ENCODE measurements at regions not wholly inside any gene's neighbourhood (a gene's known extent, or its start where the extent isn't known, plus 50 kb on each side); places are given as distances from the start of the nearest gene placed in this dataset.

GRCh38 chr15:93223803-93224202 is 134.8 kb upstream of the RGMA start:
- no peaks in the 10 kb centered on the region for H3K9me3 ChIP-seq (ENCODE audit: control insufficient read depth, low read length)
- peaks cover 4% of the 10 kb centered on the region for H3K4me1 Mint-ChIP-seq
- H3K4me3 ChIP-seq (ENCODE audit: low read length), result no peak overlapping the region
- no peaks in the 10 kb centered on the region for H3K27me3 Mint-ChIP-seq (ENCODE audit: insufficient read depth)
- TF ChIP-seq CTCF (conservative IDR thresholded peaks at IDR 0.05), result no peak
- H3K4me3 Mint-ChIP-seq, result no peak overlapping the region
- WGBS, 2 experiments (ENCODE audit: insufficient coverage in 1 of 2, insufficient read length in 1 of 2), result 87 to 100% methylated on average over 3 to 7 of the region's 7 CpGs
- H3K36me3 Mint-ChIP-seq (ENCODE audit: low read depth), result peaks cover 49% of the 10 kb centered on the region
- H3K27ac Mint-ChIP-seq, result no peak overlapping the region
- H3K36me3 ChIP-seq (ENCODE audit: control insufficient read depth, insufficient read depth, low read length), result peaks cover 48% of the 10 kb centered on the region
- H3K27me3 ChIP-seq (ENCODE audit: control insufficient read depth, insufficient read depth, low read length, poor library complexity, severe bottlenecking), result no peaks in the 10 kb centered on the region
- no peak overlapping the region for H3K9ac ChIP-seq (ENCODE audit: extremely low read depth, low read length, poor library complexity, severe bottlenecking)
- no peaks in the 10 kb centered on the region for H3K4me1 ChIP-seq (ENCODE audit: control insufficient read depth, insufficient read depth, low read length)
- peaks cover 11% of the 10 kb centered on the region for H3K9me3 Mint-ChIP-seq
- DNase-seq, result no peak
- no peak overlapping the region for H3K27ac ChIP-seq (ENCODE audit: low read depth, low read length)

GRCh38 chr15:93221759-93222158 is 132.7 kb upstream of the RGMA start:
- Histone ChIP-seq H3K36me3 (ENCODE audit: control insufficient read depth, insufficient read depth, low read length) (peaks cover 52% of the 10 kb centered on the region), H3K9me3 (ENCODE audit: control insufficient read depth, low read length) (no peaks in the 10 kb centered on the region), H3K27me3 (ENCODE audit: control insufficient read depth, insufficient read depth, low read length, poor library complexity, severe bottlenecking) (no peaks in the 10 kb centered on the region), H3K27ac (ENCODE audit: low read depth, low read length) (no peak overlapping the region), H3K4me1 (ENCODE audit: control insufficient read depth, insufficient read depth, low read length) (no peaks in the 10 kb centered on the region), H3K9ac (ENCODE audit: extremely low read depth, low read length, poor library complexity, severe bottlenecking) (no peak overlapping the region), H3K4me3 (ENCODE audit: low read length) (no peak overlapping the region)
- H3K27me3 Mint-ChIP-seq (ENCODE audit: insufficient read depth), result no peaks in the 10 kb centered on the region
- DNase-seq, result no peak
- 80 to 83% methylated on average over 3 to 4 of the region's 4 CpGs for WGBS, 2 experiments (ENCODE audit: insufficient coverage in 1 of 2, insufficient read length in 1 of 2)
- no peak overlapping the region for H3K27ac Mint-ChIP-seq
- H3K4me1 Mint-ChIP-seq, result peaks cover 4% of the 10 kb centered on the region
- no peak overlapping the region for H3K4me3 Mint-ChIP-seq
- H3K36me3 Mint-ChIP-seq (ENCODE audit: low read depth), result peaks cover 45% of the 10 kb centered on the region
- peaks cover 4% of the 10 kb centered on the region for H3K9me3 Mint-ChIP-seq
- peak; percentile 69 for TF ChIP-seq CTCF (conservative IDR thresholded peaks at IDR 0.05)

GRCh38 chr15:93219859-93220420 is 130.9 kb upstream of the RGMA start:
- H3K36me3 ChIP-seq (ENCODE audit: control insufficient read depth, insufficient read depth, low read length), result peaks cover 44% of the 10 kb centered on the region
- H3K4me1 ChIP-seq (ENCODE audit: control insufficient read depth, insufficient read depth, low read length), result no peaks in the 10 kb centered on the region
- H3K27ac ChIP-seq (ENCODE audit: low read depth, low read length), result no peak overlapping the region
- Mint-ChIP-seq H3K27ac (no peak overlapping the region), H3K4me1 (peaks cover 4% of the 10 kb centered on the region), H3K9me3 (no peaks in the 10 kb centered on the region), H3K4me3 (no peak overlapping the region), H3K36me3 (ENCODE audit: low read depth) (peaks cover 36% of the 10 kb centered on the region), H3K27me3 (ENCODE audit: insufficient read depth) (peaks cover 4% of the 10 kb centered on the region)
- TF ChIP-seq CTCF (conservative IDR thresholded peaks at IDR 0.05), result no peak
- H3K27me3 ChIP-seq (ENCODE audit: control insufficient read depth, insufficient read depth, low read length, poor library complexity, severe bottlenecking), result no peaks in the 10 kb centered on the region
- DNase-seq, result no peak
- H3K9ac ChIP-seq (ENCODE audit: extremely low read depth, low read length, poor library complexity, severe bottlenecking), result no peak overlapping the region
- no peaks in the 10 kb centered on the region for H3K9me3 ChIP-seq (ENCODE audit: control insufficient read depth, low read length)
- H3K4me3 ChIP-seq (ENCODE audit: low read length), result no peak overlapping the region
- WGBS, 2 experiments (ENCODE audit: insufficient coverage in 1 of 2, insufficient read length in 1 of 2), result 89 to 98% methylated on average over 1 to 2 of the region's 2 CpGs

All from endodermal cell (in vitro differentiated cells).